ENCODE measurements at regions not wholly inside any gene's neighbourhood (a gene's known extent, or its start where the extent isn't known, plus 50 kb on each side); places are given as distances from the start of the nearest gene placed in this dataset.

GRCh38 chr4:174437749-174438148, 84.5 kb downstream of the HPGD start:
- TF ChIP-seq CTCF (conservative IDR thresholded peaks at IDR 0.05 in 1 of 2, IDR thresholded peaks at IDR 0.05 in 1 of 2; ENCODE audit: low read depth in 1 of 2, low read length in 2 of 2) (no peak), EZH2 (IDR thresholded peaks at IDR 0.05; ENCODE audit: low read length, missing control alignments) (no peak)

Measured in fibroblast of lung (primary cell).